ENCODE measurements at regions not wholly inside any gene's neighbourhood (a gene's known extent, or its start where the extent isn't known, plus 50 kb on each side); places are given as distances from the start of the nearest gene placed in this dataset.

DNA sequence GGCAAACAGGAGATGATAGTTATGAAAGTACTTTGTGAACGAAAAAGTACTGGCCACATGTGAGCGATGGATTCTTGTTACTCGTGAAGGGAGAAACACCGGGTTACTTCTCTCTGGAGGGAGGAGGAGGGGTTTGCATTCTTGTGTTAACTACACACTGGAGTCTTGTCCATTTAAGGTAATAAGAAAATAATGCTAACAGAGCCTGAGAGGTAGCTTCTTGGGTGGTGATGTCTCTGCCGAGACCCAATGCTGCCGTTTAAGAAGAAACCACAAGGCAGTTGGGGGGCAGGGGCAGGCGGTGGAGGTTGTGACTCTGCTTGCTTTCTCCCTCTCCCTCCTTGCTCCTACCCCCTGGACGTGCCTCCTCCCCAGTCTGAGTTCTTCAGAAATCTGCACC is 100.9 kb upstream of the ROPN1 start:
- no peak for ATAC-seq
- 79% methylated on average over 6 of the region's 8 CpGs for WGBS (ENCODE audit: insufficient coverage, low coverage, low lambda C conversion rate, missing lambda C conversion rate)

GRCh38 chr3:124094496-124094895 is 102.6 kb upstream of the ROPN1 start:
- intact Hi-C loops (cut with DNase I): loop anchor here in 1 of 2 donors (10.0 kb wide), 1 partner anchor 360 kb away; no protein-coding TSS in a partner anchor
- WGBS (ENCODE audit: insufficient coverage, low coverage, low lambda C conversion rate, missing lambda C conversion rate): 79% methylated on average over 15 of the region's 20 CpGs
- H3K27me3 ChIP-seq: no peaks in the 10 kb centered on the region
- H3K36me3 ChIP-seq: no peaks in the 10 kb centered on the region
- DNase-seq (no peak), ATAC-seq (no peak)
- H3K9me3 ChIP-seq: no peaks in the 10 kb centered on the region
- TF ChIP-seq POLR2A (IDR thresholded peaks at IDR 0.05): no peak
- no peak for TF ChIP-seq CTCF (IDR thresholded peaks at IDR 0.05)
- no peaks in the 10 kb centered on the region for H3K4me1 ChIP-seq
- H3K4me3 ChIP-seq: no peak overlapping the region
- no peak overlapping the region for H3K27ac ChIP-seq

More for the DNA sequence above, 100.9 kb upstream of the ROPN1 start:
- Histone ChIP-seq H3K27me3 (no peaks in the 10 kb centered on the region), H3K36me3 (no peaks in the 10 kb centered on the region), H3K27ac (no peak overlapping the region), H3K4me3 (no peak overlapping the region), H3K4me1 (no peaks in the 10 kb centered on the region), H3K9me3 (no peaks in the 10 kb centered on the region)
- TF ChIP-seq CTCF (IDR thresholded peaks at IDR 0.05) (no peak), POLR2A (IDR thresholded peaks at IDR 0.05) (no peak)
- no peak for DNase-seq
- intact Hi-C loops (cut with DNase I): loop anchor here in 1 of 2 donors (10.0 kb wide), 1 partner anchor 362 kb away; no protein-coding TSS in a partner anchor

GRCh38 chr3:124097362-124098131 is 105.6 kb upstream of the ROPN1 start:
- no peaks in the 10 kb centered on the region for H3K27me3 ChIP-seq
- DNase-seq (no peak), ATAC-seq (no peak)
- no peaks in the 10 kb centered on the region for H3K9me3 ChIP-seq
- no peak overlapping the region for H3K4me3 ChIP-seq
- TF ChIP-seq POLR2A (IDR thresholded peaks at IDR 0.05): no peak
- no peak for TF ChIP-seq CTCF (IDR thresholded peaks at IDR 0.05)
- intact Hi-C loops (cut with DNase I): loop anchor here in 1 of 2 donors (10.0 kb wide), 1 partner anchor 357 kb away; no protein-coding TSS in a partner anchor
- no peaks in the 10 kb centered on the region for H3K4me1 ChIP-seq
- WGBS (ENCODE audit: insufficient coverage, low coverage, low lambda C conversion rate, missing lambda C conversion rate): 50% methylated on average over 5 of the region's 5 CpGs
- H3K27ac ChIP-seq: no peak overlapping the region
- no peaks in the 10 kb centered on the region for H3K36me3 ChIP-seq

- WGBS (ENCODE audit: insufficient coverage, low coverage, low lambda C conversion rate, missing lambda C conversion rate): 94% methylated on average over 2 of the region's 2 CpGs
- Histone ChIP-seq H3K27me3 (no peaks in the 10 kb centered on the region), H3K9me3 (no peaks in the 10 kb centered on the region), H3K36me3 (no peaks in the 10 kb centered on the region), H3K4me1 (no peaks in the 10 kb centered on the region), H3K27ac (no peak overlapping the region), H3K4me3 (no peak overlapping the region)
- intact Hi-C loops (cut with DNase I): no loop called here
- DNase-seq: no peak
- ATAC-seq: no peak
- TF ChIP-seq POLR2A (IDR thresholded peaks at IDR 0.05) (no peak), CTCF (IDR thresholded peaks at IDR 0.05) (no peak)
These were observed 109.7 kb upstream of the ROPN1 start for GRCh38 chr3:124101643-124102042.

All from right lobe of liver (tissue), 6 donors.